HEK293 (cell line): ENCODE measurements at regions not wholly inside any gene's neighbourhood (a gene's known extent, or its start where the extent isn't known, plus 50 kb on each side); places are given as distances from the start of the nearest gene placed in this dataset.

Experiments
- CTCF ChIA-PET: fragments of 350-600 bp; formaldehyde crosslinking; extraction: SDS; loops from one replicate; lab custom pipeline; 2021; ENCODE audit warnings: antibody characterized with exemption; lab: Yijun Ruan, JAX
- POLR2A ChIA-PET: fragments of 300-600 bp; formaldehyde crosslinking; extraction: SDS; loops from one replicate; lab custom pipeline; 2020; ENCODE audit warnings: antibody characterized with exemption, inconsistent platforms; lab: Yijun Ruan, JAX
- H3K27ac ChIP-seq: fragments of 200-500 bp; sonication (Bioruptor generic); 2 replicates; pipeline ENCODE4 v1.5.1; 2014; ENCODE audit warnings: low read depth, low read length, control low read depth, inconsistent platforms; ENCODE audit errors: extremely low read depth
- H3K36me3 ChIP-seq, 2 experiments: fragments of 200-500 bp in 1 of 2; sonication (Bioruptor generic) in 1 of 2; 1 replicate in 1 of 2; 2 replicates in 1 of 2; pipeline ENCODE4 v1.5.1; 2014 to 2017; ENCODE audit warnings: inconsistent platforms in 2 of 2, low read length in 2 of 2; ENCODE audit not compliant: control insufficient read depth in 2 of 2, insufficient read depth in 1 of 2
- H3K4me1 ChIP-seq: fragments of 200-500 bp; sonication (Bioruptor generic); 2 replicates; pipeline ENCODE4 v1.5.1; 2014; ENCODE audit warnings: mild to moderate bottlenecking, low read length, inconsistent platforms; ENCODE audit not compliant: control insufficient read depth, insufficient read depth
- H3K4me3 ChIP-seq: 2 replicates; pipeline ENCODE4 v1.5.1; 2011; ENCODE audit warnings: low read depth, mild to moderate bottlenecking, control low read depth, low read length, moderate library complexity
- H3K9me3 ChIP-seq: fragments of 200-500 bp; sonication (Bioruptor generic); 2 replicates; pipeline ENCODE4 v1.5.1; 2014; ENCODE audit warnings: low read depth, low read length, inconsistent platforms; ENCODE audit not compliant: control insufficient read depth, insufficient read depth
- BCL11B ChIP-seq: fragments of 450-650 bp; formaldehyde crosslinking; IDR thresholded peaks from 2 replicates; pipeline ENCODE4 v1.5.1; 2016; ENCODE audit warnings: low read depth, missing biosample characterization, missing genetic modification characterization
- HIC1 ChIP-seq: fragments of 450-650 bp; formaldehyde crosslinking; IDR thresholded peaks from 2 replicates; pipeline ENCODE4 v1.5.1; 2016; ENCODE audit warnings: missing biosample characterization, missing genetic modification characterization
- PRDM6 ChIP-seq: fragments of 450-650 bp; formaldehyde crosslinking; IDR thresholded peaks from 2 replicates; pipeline ENCODE4 v1.5.1; 2017; ENCODE audit warnings: missing biosample characterization, missing genetic modification characterization
- REPIN1 ChIP-seq: fragments of 450-650 bp; formaldehyde crosslinking; IDR thresholded peaks from 2 replicates; pipeline ENCODE4 v1.5.1; 2017; ENCODE audit warnings: missing biosample characterization, missing genetic modification characterization, low read depth
- SALL2 ChIP-seq: fragments of 450-650 bp; formaldehyde crosslinking; IDR thresholded peaks from 2 replicates; pipeline ENCODE4 v1.5.0; 2017; ENCODE audit warnings: missing biosample characterization, mild to moderate bottlenecking, missing genetic modification characterization, borderline replicate concordance
- SCRT1 ChIP-seq: fragments of 450-650 bp; formaldehyde crosslinking; IDR thresholded peaks from 2 replicates; pipeline ENCODE4 v1.5.1; 2016; ENCODE audit warnings: missing biosample characterization, missing genetic modification characterization, borderline replicate concordance
- SETDB1 ChIP-seq: IDR thresholded peaks from one replicate; pipeline ENCODE4 v1.6.1; 2017; ENCODE audit warnings: mild to moderate bottlenecking, low read length, moderate library complexity, mixed read lengths; ENCODE audit not compliant: insufficient read length
- SP3 ChIP-seq: fragments of 450-650 bp; formaldehyde crosslinking; IDR thresholded peaks from 2 replicates; pipeline ENCODE4 v1.5.1; 2016; ENCODE audit warnings: missing biosample characterization, missing genetic modification characterization
- ZBTB20 ChIP-seq: fragments of 450-650 bp; formaldehyde crosslinking; IDR thresholded peaks from 2 replicates; pipeline ENCODE4 v1.5.1; 2016; ENCODE audit warnings: missing biosample characterization, missing genetic modification characterization
- ZBTB7A ChIP-seq: fragments of 450-650 bp; formaldehyde crosslinking; IDR thresholded peaks from 2 replicates; pipeline ENCODE4 v1.5.1; 2016; ENCODE audit warnings: low read depth, missing biosample characterization, missing genetic modification characterization
- ZNF133 ChIP-seq: fragments of 450-650 bp; formaldehyde crosslinking; IDR thresholded peaks from 2 replicates; pipeline ENCODE4 v1.5.1; 2016; ENCODE audit warnings: missing biosample characterization, missing genetic modification characterization
- ZNF169 ChIP-seq: fragments of 450-650 bp; formaldehyde crosslinking; IDR thresholded peaks from 2 replicates; pipeline ENCODE4 v1.5.1; 2016; ENCODE audit warnings: missing biosample characterization, missing genetic modification characterization
- ZNF184 ChIP-seq: fragments of 450-650 bp; IDR thresholded peaks from 2 replicates; pipeline ENCODE4 v1.5.1; 2018; ENCODE audit warnings: missing biosample characterization, mild to moderate bottlenecking, missing genetic modification characterization
- ZNF202 ChIP-seq: fragments of 450-650 bp; formaldehyde crosslinking; IDR thresholded peaks from 2 replicates; pipeline ENCODE4 v1.5.1; 2016; ENCODE audit warnings: missing biosample characterization, missing genetic modification characterization, borderline replicate concordance
- ZNF248 ChIP-seq: fragments of 450-650 bp; formaldehyde crosslinking; IDR thresholded peaks from 2 replicates; pipeline ENCODE4 v1.5.1; 2017; ENCODE audit warnings: missing biosample characterization, missing genetic modification characterization
- ZNF266 ChIP-seq: fragments of 450-650 bp; formaldehyde crosslinking; IDR thresholded peaks from 2 replicates; pipeline ENCODE4 v1.5.1; 2016; ENCODE audit warnings: missing biosample characterization, missing genetic modification characterization, low read depth
- ZNF274 ChIP-seq, 2 experiments: fragments of 200-500 bp in 1 of 2; fragments of 450-650 bp in 1 of 2; sonication (Bioruptor generic) in 1 of 2; formaldehyde crosslinking in 1 of 2; IDR thresholded peaks; 2 replicates each; pipeline versions ENCODE4 v1.5.1 to v1.6.1; 2014 to 2016; ENCODE audit warnings: borderline replicate concordance in 1 of 2, inconsistent platforms in 1 of 2, low read length in 1 of 2, missing biosample characterization in 1 of 2, missing genetic modification characterization in 1 of 2
- ZNF311 ChIP-seq: fragments of 450-650 bp; formaldehyde crosslinking; IDR thresholded peaks from 2 replicates; pipeline ENCODE4 v1.5.1; 2017; ENCODE audit warnings: missing biosample characterization, missing genetic modification characterization, borderline replicate concordance
- ZNF324 ChIP-seq: fragments of 450-650 bp; formaldehyde crosslinking; IDR thresholded peaks from 2 replicates; pipeline ENCODE4 v1.5.1; 2016; ENCODE audit warnings: missing biosample characterization, missing genetic modification characterization
- ZNF416 ChIP-seq: fragments of 450-650 bp; formaldehyde crosslinking; IDR thresholded peaks from 2 replicates; pipeline ENCODE4 v1.5.1; 2016; ENCODE audit warnings: missing biosample characterization, missing genetic modification characterization
- ZNF473 ChIP-seq: fragments of 450-650 bp; formaldehyde crosslinking; IDR thresholded peaks from 2 replicates; pipeline ENCODE4 v1.5.1; 2017; ENCODE audit warnings: missing biosample characterization, missing genetic modification characterization
- ZNF510 ChIP-seq: fragments of 450-650 bp; formaldehyde crosslinking; IDR thresholded peaks from 2 replicates; pipeline ENCODE4 v1.5.1; 2018; ENCODE audit warnings: mild to moderate bottlenecking, missing genetic modification characterization, missing biosample characterization; ENCODE audit not compliant: insufficient replicate concordance
- ZNF521 ChIP-seq: fragments of 450-650 bp; formaldehyde crosslinking; IDR thresholded peaks from 2 replicates; pipeline ENCODE4 v1.5.1; 2017; ENCODE audit warnings: missing biosample characterization, mild to moderate bottlenecking, missing genetic modification characterization
- ZNF571 ChIP-seq: fragments of 450-650 bp; formaldehyde crosslinking; IDR thresholded peaks from 2 replicates; pipeline ENCODE4 v1.5.0; 2017; ENCODE audit warnings: missing biosample characterization, missing genetic modification characterization
- ZNF580 ChIP-seq: fragments of 450-650 bp; formaldehyde crosslinking; IDR thresholded peaks from 2 replicates; pipeline ENCODE4 v1.5.1; 2016; ENCODE audit warnings: missing biosample characterization, missing genetic modification characterization
- ZNF629 ChIP-seq: fragments of 450-650 bp; formaldehyde crosslinking; IDR thresholded peaks from 2 replicates; pipeline ENCODE4 v1.5.1; 2017; ENCODE audit warnings: missing biosample characterization, missing genetic modification characterization
- ZNF830 ChIP-seq: fragments of 450-650 bp; IDR thresholded peaks from 2 replicates; pipeline ENCODE4 v1.5.0; 2018; ENCODE audit warnings: missing biosample characterization, missing genetic modification characterization, low read depth, mild to moderate bottlenecking, moderate library complexity
- ZNF843 ChIP-seq: fragments of 450-650 bp; formaldehyde crosslinking; IDR thresholded peaks from 2 replicates; pipeline ENCODE4 v1.5.1; 2016; ENCODE audit warnings: missing biosample characterization, missing genetic modification characterization

DNA sequence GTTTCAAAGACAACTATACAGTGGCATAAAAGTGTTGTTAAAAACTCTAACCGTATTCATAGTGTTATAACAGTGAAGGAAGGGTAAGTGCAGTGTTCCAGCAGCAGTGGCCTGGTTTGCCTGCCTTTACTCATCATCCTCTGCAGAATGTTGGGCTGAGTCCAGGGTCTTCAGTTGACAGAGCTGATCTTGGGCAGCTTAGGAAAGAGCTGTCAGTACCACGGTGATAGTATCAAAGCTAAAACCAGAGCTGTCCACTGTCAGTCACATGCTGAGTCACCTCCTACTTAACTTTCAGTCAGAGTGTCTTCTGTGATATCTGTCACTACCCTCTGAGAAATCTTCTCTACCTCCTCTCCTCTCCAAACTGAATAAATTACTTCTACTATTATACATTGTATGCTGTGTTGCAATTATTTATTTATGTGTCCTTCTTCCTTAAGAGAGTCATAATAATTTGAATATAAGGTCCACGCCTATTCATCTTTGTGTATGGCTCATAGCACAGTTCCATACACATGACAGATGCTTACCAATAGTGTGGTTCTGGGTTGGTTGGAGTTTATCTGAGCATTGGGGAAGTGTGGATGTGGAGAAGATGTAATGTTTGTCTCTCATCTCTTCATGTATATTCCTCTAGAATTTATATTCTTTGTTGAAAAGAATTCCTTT, 242.1 kb downstream of the ZIC1 start:
- CTCF ChIA-PET, result interaction anchor here (0.7 kb wide), 1 partner anchor 10 kb away, joined by 3 read pairs; no protein-coding TSS in a partner anchor
- no peaks in the 10 kb centered on the region for H3K9me3 ChIP-seq
- no peak overlapping the region for H3K27ac ChIP-seq
- POLR2A ChIA-PET, result no interaction called here
- no peaks in the 10 kb centered on the region for H3K36me3 ChIP-seq
- H3K4me1 ChIP-seq, result no peaks in the 10 kb centered on the region
- TF ChIP-seq ZNF324 (no peak), ZBTB20 (no peak), ZNF311 (tag by site-specific recombination) (no peak), SALL2 (tag by site-specific recombination) (no peak), ZNF843 (tag by site-specific recombination) (no peak), ZNF184 (tag by site-specific recombination) (no peak), ZNF580 (no peak), ZNF510 (no peak)
- H3K4me3 ChIP-seq, result no peak overlapping the region

- no peaks in the 10 kb centered on the region for H3K9me3 ChIP-seq
- no peaks in the 10 kb centered on the region for H3K36me3 ChIP-seq
- no peak overlapping the region for H3K27ac ChIP-seq
- no peak for TF ChIP-seq ZNF274 (IDR thresholded peaks at IDR 0.05; ENCODE audit: low read length)
- TF ChIP-seq ZNF274 (tag by site-specific recombination; IDR thresholded peaks at IDR 0.05; ENCODE audit: borderline replicate concordance), result no peak
- TF ChIP-seq BCL11B (tag by site-specific recombination), result no peak
- no peak for TF ChIP-seq SETDB1
- no peak for TF ChIP-seq ZNF830 (tag by site-specific recombination)
- no peak for TF ChIP-seq SCRT1 (tag by site-specific recombination)
- TF ChIP-seq ZNF266 (tag by site-specific recombination), result no peak
- TF ChIP-seq SP3 (tag by site-specific recombination), result no peak
- H3K4me1 ChIP-seq, result no peaks in the 10 kb centered on the region
- ChIA-PET POLR2A (no interaction called here), CTCF (no interaction called here)
- no peak overlapping the region for H3K4me3 ChIP-seq
Measured at GRCh38 chr3:147652651-147653366, 243.6 kb downstream of the ZIC1 start.

GRCh38 chr3:147653367-147653923, 244.3 kb downstream of the ZIC1 start:
- POLR2A ChIA-PET, result no interaction called here
- Histone ChIP-seq H3K9me3 (no peaks in the 10 kb centered on the region), H3K27ac (no peak overlapping the region), H3K4me3 (no peak overlapping the region), H3K36me3 (no peaks in the 10 kb centered on the region), H3K4me1 (no peaks in the 10 kb centered on the region)
- CTCF ChIA-PET, result no interaction called here
- TF ChIP-seq ZNF571 (tag by site-specific recombination) (no peak), PRDM6 (tag by site-specific recombination) (no peak), ZNF629 (tag by site-specific recombination) (no peak), HIC1 (tag by site-specific recombination) (no peak), ZNF202 (tag by site-specific recombination) (no peak), ZNF473 (tag by site-specific recombination) (no peak), REPIN1 (tag by site-specific recombination) (no peak), ZNF169 (tag by site-specific recombination) (no peak), ZNF248 (tag by site-specific recombination) (no peak), ZBTB7A (no peak), ZNF133 (tag by site-specific recombination) (no peak), ZNF843 (tag by site-specific recombination) (no peak), ZNF416 (tag by site-specific recombination) (no peak), ZNF521 (tag by site-specific recombination) (no peak)
